ENCODE measurements at regions not wholly inside any gene's neighbourhood (a gene's known extent, or its start where the extent isn't known, plus 50 kb on each side); places are given as distances from the start of the nearest gene placed in this dataset.
A peak's percentile ranks its signal among the peaks of the same experiment; 100 is the strongest.

DNA sequence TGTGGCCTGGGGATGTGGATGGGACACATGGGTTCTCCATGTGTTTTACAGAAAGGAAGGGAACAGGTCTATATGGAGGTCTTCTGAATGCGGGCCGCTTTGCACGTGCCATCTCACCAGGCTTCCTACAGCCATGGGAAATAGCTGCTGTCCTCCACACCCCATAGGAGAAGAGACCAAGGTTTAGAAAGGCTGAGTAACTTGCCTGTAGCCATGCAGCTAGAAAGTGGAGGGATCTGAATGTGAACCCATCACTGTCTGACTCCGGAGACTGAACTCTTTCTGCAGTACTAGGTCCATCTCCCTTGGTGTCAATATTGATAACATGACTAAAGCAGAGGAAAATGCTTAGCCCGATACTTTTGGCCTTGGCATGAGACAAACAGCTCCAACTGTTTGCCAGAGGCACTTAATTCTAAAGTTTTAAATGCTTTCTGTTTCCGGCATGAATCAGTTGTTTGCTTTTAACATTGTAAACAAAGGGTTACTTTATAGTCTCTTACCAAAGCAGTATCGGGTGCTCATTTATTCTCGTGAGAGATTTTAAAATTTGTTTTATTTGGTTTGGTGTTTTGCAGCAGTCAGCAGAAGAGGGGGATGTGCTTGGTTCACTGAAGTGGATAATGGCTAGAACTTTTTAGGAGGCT lies 64.8 kb upstream of the LOXL4 start:
- peak; percentile 40 for DNase-seq
- peak overlapping the region; percentile 15 for H3K27ac Mint-ChIP-seq
- H3K9me3 Mint-ChIP-seq: peaks cover 6% of the 10 kb centered on the region; the same call in 1 of the 2 replicates
- peak overlapping the region; percentile 31 for H3K4me3 Mint-ChIP-seq
- peaks cover 7% of the 10 kb centered on the region; the same call in 1 of the 2 replicates for H3K36me3 Mint-ChIP-seq (ENCODE audit: low read depth)
- peaks cover 24% of the 10 kb centered on the region for H3K4me1 Mint-ChIP-seq (ENCODE audit: low read depth)
- TF ChIP-seq, protein P1, sequence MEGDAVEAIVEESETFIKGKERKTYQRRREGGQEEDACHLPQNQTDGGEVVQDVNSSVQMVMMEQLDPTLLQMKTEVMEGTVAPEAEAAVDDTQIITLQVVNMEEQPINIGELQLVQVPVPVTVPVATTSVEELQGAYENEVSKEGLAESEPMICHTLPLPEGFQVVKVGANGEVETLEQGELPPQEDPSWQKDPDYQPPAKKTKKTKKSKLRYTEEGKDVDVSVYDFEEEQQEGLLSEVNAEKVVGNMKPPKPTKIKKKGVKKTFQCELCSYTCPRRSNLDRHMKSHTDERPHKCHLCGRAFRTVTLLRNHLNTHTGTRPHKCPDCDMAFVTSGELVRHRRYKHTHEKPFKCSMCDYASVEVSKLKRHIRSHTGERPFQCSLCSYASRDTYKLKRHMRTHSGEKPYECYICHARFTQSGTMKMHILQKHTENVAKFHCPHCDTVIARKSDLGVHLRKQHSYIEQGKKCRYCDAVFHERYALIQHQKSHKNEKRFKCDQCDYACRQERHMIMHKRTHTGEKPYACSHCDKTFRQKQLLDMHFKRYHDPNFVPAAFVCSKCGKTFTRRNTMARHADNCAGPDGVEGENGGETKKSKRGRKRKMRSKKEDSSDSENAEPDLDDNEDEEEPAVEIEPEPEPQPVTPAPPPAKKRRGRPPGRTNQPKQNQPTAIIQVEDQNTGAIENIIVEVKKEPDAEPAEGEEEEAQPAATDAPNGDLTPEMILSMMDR (IDR thresholded peaks at IDR 0.05): no peak
- H3K27me3 Mint-ChIP-seq (ENCODE audit: insufficient read depth): peaks cover 2% of the 10 kb centered on the region; the same call in 1 of the 2 replicates

DNA sequence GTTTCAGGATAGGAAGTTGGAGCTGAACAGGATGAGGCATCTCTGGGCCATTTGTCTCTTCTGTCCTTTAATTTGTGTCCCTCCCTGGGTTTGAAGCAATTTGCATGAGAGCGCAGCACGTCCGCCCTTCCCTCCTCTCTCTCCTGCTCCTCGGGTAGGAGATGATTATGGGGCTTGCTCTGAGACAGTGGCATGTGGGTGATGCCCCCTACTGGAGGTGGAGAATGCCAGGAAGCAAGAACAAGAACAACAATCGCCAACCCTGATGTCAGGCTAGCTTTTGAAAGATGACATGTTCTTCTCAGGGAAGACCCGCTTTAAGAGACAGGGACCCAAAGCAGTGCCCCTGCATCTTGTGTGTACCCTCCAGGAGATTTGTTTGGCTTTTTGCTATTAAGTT lies 63.9 kb upstream of the LOXL4 start:
- TF ChIP-seq, protein P1 (IDR thresholded peaks at IDR 0.05): peak; percentile 70
- Mint-ChIP-seq H3K9me3 (peaks cover 6% of the 10 kb centered on the region; the same call in 1 of the 2 replicates), H3K36me3 (ENCODE audit: low read depth) (peaks cover 7% of the 10 kb centered on the region; the same call in 1 of the 2 replicates), H3K27ac (no peak overlapping the region), H3K4me3 (no peak overlapping the region), H3K27me3 (ENCODE audit: insufficient read depth) (peaks cover 7% of the 10 kb centered on the region), H3K4me1 (ENCODE audit: low read depth) (peaks cover 24% of the 10 kb centered on the region)
- no peak for DNase-seq

GRCh38 chr10:98330987-98331386 lies 63.0 kb upstream of the LOXL4 start:
- peaks cover 5% of the 10 kb centered on the region for H3K27me3 Mint-ChIP-seq (ENCODE audit: insufficient read depth)
- H3K4me1 Mint-ChIP-seq (ENCODE audit: low read depth): peaks cover 24% of the 10 kb centered on the region
- H3K9me3 Mint-ChIP-seq: peaks cover 6% of the 10 kb centered on the region; the same call in 1 of the 2 replicates

GRCh38 chr10:98328640-98329039 lies 60.6 kb upstream of the LOXL4 start:
- Mint-ChIP-seq H3K27ac (no peak overlapping the region), H3K36me3 (ENCODE audit: low read depth) (peaks cover 7% of the 10 kb centered on the region; the same call in 1 of the 2 replicates), H3K27me3 (ENCODE audit: insufficient read depth) (peaks cover 5% of the 10 kb centered on the region), H3K4me3 (no peak overlapping the region), H3K9me3 (peaks cover 6% of the 10 kb centered on the region; the same call in 1 of the 2 replicates), H3K4me1 (ENCODE audit: low read depth) (peaks cover 38% of the 10 kb centered on the region)
- TF ChIP-seq, protein P1 (IDR thresholded peaks at IDR 0.05): no peak
- no peak for DNase-seq

More at GRCh38 chr10:98330987-98331386, 63.0 kb upstream of the LOXL4 start:
- H3K27ac Mint-ChIP-seq: no peak overlapping the region
- TF ChIP-seq, protein P1 (IDR thresholded peaks at IDR 0.05): no peak
- DNase-seq: no peak
- H3K36me3 Mint-ChIP-seq (ENCODE audit: low read depth): peaks cover 7% of the 10 kb centered on the region; the same call in 1 of the 2 replicates
- no peak overlapping the region for H3K4me3 Mint-ChIP-seq

DNA sequence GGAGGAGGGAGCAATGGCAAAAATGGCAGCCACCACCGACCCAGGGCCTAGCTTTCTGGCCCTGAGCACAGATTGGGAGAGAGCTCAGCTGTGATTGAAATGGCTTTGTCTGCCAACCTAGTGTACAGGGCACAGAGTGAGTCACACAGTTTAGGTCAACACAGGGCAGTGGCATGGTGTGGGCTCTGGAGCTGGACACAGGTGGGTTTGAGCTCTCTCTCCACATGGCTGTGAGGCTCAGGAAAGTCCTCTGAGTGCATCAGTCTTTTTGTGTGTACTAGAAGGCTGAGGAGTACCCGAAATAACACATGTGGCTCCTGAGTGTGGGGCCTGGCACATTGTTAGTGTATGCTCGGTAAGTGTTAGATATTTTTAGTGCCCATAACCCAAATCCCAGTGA lies 60.2 kb upstream of the LOXL4 start:
- no peak for DNase-seq

More for the DNA sequence above, 60.2 kb upstream of the LOXL4 start:
- peaks cover 38% of the 10 kb centered on the region for H3K4me1 Mint-ChIP-seq (ENCODE audit: low read depth)
- no peak overlapping the region for H3K4me3 Mint-ChIP-seq
- H3K36me3 Mint-ChIP-seq (ENCODE audit: low read depth): peaks cover 7% of the 10 kb centered on the region; the same call in 1 of the 2 replicates
- TF ChIP-seq, protein P1 (IDR thresholded peaks at IDR 0.05): no peak
- no peak overlapping the region for H3K27ac Mint-ChIP-seq
- peaks cover 5% of the 10 kb centered on the region for H3K27me3 Mint-ChIP-seq (ENCODE audit: insufficient read depth)
- peaks cover 6% of the 10 kb centered on the region; the same call in 1 of the 2 replicates for H3K9me3 Mint-ChIP-seq
